ENCODE measurements at regions not wholly inside any gene's neighbourhood (a gene's known extent, or its start where the extent isn't known, plus 50 kb on each side); places are given as distances from the start of the nearest gene placed in this dataset.

- TF ChIP-seq NANOG (IDR thresholded peaks at IDR 0.05; ENCODE audit: insufficient read depth, low read depth, low read length, poor library complexity, severe bottlenecking) (no peak), CTCF (IDR thresholded peaks at IDR 0.05; ENCODE audit: control extremely low read depth in 1 of 3, insufficient read depth in 1 of 3, low read depth in 1 of 3, low read length in 3 of 3) (no peak), EZH2 (IDR thresholded peaks at IDR 0.05; ENCODE audit: low read depth, low read length, severe bottlenecking) (no peak), ZNF274 (IDR thresholded peaks at IDR 0.05; ENCODE audit: borderline replicate concordance, extremely low read depth, low read length) (no peak), CHD7 (IDR thresholded peaks at IDR 0.05; ENCODE audit: insufficient replicate concordance, low read length) (no peak), SIX5 (IDR thresholded peaks at IDR 0.05; ENCODE audit: low read depth, low read length) (no peak), SRF (IDR thresholded peaks at IDR 0.05; ENCODE audit: low read depth, low read length) (no peak), GABPA (IDR thresholded peaks at IDR 0.05; ENCODE audit: borderline replicate concordance, insufficient read depth, low read length) (no peak)
These were observed 206.2 kb upstream of the ADRA1D start for GRCh38 chr20:4455301-4455701.

Data from H1 (cell line).